ENCODE measurements at regions not wholly inside any gene's neighbourhood (a gene's known extent, or its start where the extent isn't known, plus 50 kb on each side); places are given as distances from the start of the nearest gene placed in this dataset.
A peak's percentile ranks its signal among the peaks of the same experiment; 100 is the strongest.

GRCh38 chr1:143720087-143721023 is 251.4 kb downstream of the FAM72C start (continued):
- TF ChIP-seq KLF7 (tag by site-specific recombination; IDR thresholded peaks at IDR 0.05; ENCODE audit: borderline replicate concordance) (no peak), ZNF514 (tag by site-specific recombination; IDR thresholded peaks at IDR 0.05) (no peak), ZNF623 (tag by site-specific recombination; IDR thresholded peaks at IDR 0.05) (no peak), ZNF239 (tag by site-specific recombination; IDR thresholded peaks at IDR 0.05) (no peak), ZFP3 (tag by site-specific recombination; IDR thresholded peaks at IDR 0.05; ENCODE audit: low read depth) (no peak), ZNF791 (tag by site-specific recombination; IDR thresholded peaks at IDR 0.05) (no peak), ZFP37 (tag by site-specific recombination; IDR thresholded peaks at IDR 0.05) (no peak), ZNF394 (tag by site-specific recombination; IDR thresholded peaks at IDR 0.05; ENCODE audit: borderline replicate concordance) (no peak), KLF16 (tag by site-specific recombination; IDR thresholded peaks at IDR 0.05) (no peak), ZNF660 (tag by site-specific recombination; IDR thresholded peaks at IDR 0.05) (no peak), ZNF37A (tag by site-specific recombination; IDR thresholded peaks at IDR 0.05) (no peak), ZSCAN16 (tag by site-specific recombination; IDR thresholded peaks at IDR 0.05) (no peak), ZNF600 (tag by site-specific recombination; IDR thresholded peaks at IDR 0.05) (peak; percentile 93), YY2 (tag by site-specific recombination; IDR thresholded peaks at IDR 0.05) (no peak), KLF1 (tag by site-specific recombination; IDR thresholded peaks at IDR 0.05) (peak; percentile 73), ZNF2 (tag by site-specific recombination; IDR thresholded peaks at IDR 0.05) (peak; percentile 74; the same call in 1 of the 2 replicates), ZNF214 (tag by site-specific recombination; IDR thresholded peaks at IDR 0.05; ENCODE audit: borderline replicate concordance) (no peak), ZNF335 (tag by site-specific recombination; conservative IDR thresholded peaks at IDR 0.05) (peak; percentile 53; the same call in 1 of the 2 replicates), ZNF175 (tag by site-specific recombination; IDR thresholded peaks at IDR 0.05) (no peak), ZNF843 (tag by site-specific recombination; IDR thresholded peaks at IDR 0.05) (no peak; the same call in 1 of the 2 replicates), ZNF510 (tag by site-specific recombination; IDR thresholded peaks at IDR 0.05; ENCODE audit: insufficient replicate concordance) (no peak), ZNF530 (tag by site-specific recombination; IDR thresholded peaks at IDR 0.05; ENCODE audit: low read depth) (no peak), RBAK (tag by site-specific recombination; IDR thresholded peaks at IDR 0.05) (no peak), GLI4 (tag by site-specific recombination; IDR thresholded peaks at IDR 0.05) (no peak), EGR2 (tag by site-specific recombination; IDR thresholded peaks at IDR 0.05; ENCODE audit: low read depth) (peak; percentile 69), REST (tag by site-specific recombination; IDR thresholded peaks at IDR 0.05) (0 out of 2 replicates have a peak, but pooled peaks have one; percentile 24), TRIM28 (IDR thresholded peaks at IDR 0.05; ENCODE audit: borderline replicate concordance, low read length) (no peak), ZNF16 (tag by site-specific recombination; IDR thresholded peaks at IDR 0.05; ENCODE audit: low read depth) (no peak), ZNF777 (tag by site-specific recombination; IDR thresholded peaks at IDR 0.05; ENCODE audit: borderline replicate concordance) (no peak)
- TF ChIP-seq, protein P1, sequence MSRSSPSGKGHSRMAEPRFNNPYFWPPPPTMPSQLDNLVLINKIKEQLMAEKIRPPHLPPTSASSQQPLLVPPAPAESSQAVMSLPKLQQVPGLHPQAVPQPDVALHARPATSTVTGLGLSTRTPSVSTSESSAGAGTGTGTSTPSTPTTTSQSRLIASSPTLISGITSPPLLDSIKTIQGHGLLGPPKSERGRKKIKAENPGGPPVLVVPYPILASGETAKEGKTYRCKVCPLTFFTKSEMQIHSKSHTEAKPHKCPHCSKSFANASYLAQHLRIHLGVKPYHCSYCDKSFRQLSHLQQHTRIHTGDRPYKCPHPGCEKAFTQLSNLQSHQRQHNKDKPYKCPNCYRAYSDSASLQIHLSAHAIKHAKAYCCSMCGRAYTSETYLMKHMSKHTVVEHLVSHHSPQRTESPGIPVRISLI (tag by site-specific recombination; IDR thresholded peaks at IDR 0.05) = no peak
- TF ChIP-seq, protein P2, sequence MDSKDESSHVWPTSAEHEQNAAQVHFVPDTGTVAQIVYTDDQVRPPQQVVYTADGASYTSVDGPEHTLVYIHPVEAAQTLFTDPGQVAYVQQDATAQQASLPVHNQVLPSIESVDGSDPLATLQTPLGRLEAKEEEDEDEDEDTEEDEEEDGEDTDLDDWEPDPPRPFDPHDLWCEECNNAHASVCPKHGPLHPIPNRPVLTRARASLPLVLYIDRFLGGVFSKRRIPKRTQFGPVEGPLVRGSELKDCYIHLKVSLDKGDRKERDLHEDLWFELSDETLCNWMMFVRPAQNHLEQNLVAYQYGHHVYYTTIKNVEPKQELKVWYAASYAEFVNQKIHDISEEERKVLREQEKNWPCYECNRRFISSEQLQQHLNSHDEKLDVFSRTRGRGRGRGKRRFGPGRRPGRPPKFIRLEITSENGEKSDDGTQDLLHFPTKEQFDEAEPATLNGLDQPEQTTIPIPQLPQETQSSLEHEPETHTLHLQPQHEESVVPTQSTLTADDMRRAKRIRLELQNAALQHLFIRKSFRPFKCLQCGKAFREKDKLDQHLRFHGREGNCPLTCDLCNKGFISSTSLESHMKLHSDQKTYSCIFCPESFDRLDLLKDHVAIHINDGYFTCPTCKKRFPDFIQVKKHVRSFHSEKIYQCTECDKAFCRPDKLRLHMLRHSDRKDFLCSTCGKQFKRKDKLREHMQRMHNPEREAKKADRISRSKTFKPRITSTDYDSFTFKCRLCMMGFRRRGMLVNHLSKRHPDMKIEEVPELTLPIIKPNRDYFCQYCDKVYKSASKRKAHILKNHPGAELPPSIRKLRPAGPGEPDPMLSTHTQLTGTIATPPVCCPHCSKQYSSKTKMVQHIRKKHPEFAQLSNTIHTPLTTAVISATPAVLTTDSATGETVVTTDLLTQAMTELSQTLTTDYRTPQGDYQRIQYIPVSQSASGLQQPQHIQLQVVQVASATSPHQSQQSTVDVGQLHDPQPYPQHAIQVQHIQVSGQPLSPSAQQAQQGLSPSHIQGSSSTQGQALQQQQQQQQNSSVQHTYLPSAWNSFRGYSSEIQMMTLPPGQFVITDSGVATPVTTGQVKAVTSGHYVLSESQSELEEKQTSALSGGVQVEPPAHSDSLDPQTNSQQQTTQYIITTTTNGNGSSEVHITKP (tag by site-specific recombination; IDR thresholded peaks at IDR 0.05) = peak; percentile 57
- TF ChIP-seq, protein P3, sequence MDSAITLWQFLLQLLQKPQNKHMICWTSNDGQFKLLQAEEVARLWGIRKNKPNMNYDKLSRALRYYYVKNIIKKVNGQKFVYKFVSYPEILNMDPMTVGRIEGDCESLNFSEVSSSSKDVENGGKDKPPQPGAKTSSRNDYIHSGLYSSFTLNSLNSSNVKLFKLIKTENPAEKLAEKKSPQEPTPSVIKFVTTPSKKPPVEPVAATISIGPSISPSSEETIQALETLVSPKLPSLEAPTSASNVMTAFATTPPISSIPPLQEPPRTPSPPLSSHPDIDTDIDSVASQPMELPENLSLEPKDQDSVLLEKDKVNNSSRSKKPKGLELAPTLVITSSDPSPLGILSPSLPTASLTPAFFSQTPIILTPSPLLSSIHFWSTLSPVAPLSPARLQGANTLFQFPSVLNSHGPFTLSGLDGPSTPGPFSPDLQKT (IDR thresholded peaks at IDR 0.05; ENCODE audit: borderline replicate concordance, low read depth, low read length) = no peak
